ENCODE measurements at regions not wholly inside any gene's neighbourhood (a gene's known extent, or its start where the extent isn't known, plus 50 kb on each side); places are given as distances from the start of the nearest gene placed in this dataset.

DNA sequence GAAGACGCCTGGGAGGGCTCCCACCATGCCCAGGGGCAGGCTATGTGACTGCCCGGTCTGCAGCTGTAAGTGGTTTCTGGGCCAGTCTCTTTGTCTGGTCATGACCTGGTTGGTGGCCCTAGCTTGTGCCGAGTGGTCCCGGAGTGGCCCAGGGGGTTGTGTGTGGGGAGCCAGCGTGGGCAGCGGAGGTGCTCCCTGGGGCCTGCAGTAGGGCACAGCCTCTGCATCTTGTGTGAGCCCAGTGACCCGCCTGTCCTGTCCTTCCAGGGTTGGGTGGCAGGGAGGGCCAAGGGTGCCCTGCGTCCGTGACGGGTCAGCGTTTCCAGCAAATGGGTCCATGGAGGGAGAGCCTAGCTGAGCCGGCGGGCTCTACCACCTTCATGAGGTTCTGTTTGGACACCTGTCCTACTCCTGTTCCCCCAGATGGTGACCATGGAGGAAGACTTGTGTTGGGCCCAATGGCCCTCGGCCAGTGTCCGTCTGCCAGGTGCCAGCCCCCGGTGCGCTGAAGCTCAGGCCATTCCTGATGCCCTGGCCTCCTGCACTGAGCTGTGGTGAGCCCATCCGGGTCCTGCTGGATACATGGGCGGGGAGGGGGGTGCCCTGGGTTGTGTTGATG lies 215.4 kb downstream of the SNRPN start:
- H3K4me1 ChIP-seq, result no peaks in the 10 kb centered on the region
- no peaks in the 10 kb centered on the region for H3K9me3 ChIP-seq
- H3K36me3 ChIP-seq, result no peaks in the 10 kb centered on the region
- H3K27me3 ChIP-seq, result no peaks in the 10 kb centered on the region
- H3K27ac ChIP-seq, result no peak overlapping the region
- DNase-seq, result peak; percentile 12 to 36 (median 29)
- TF ChIP-seq, protein P1, sequence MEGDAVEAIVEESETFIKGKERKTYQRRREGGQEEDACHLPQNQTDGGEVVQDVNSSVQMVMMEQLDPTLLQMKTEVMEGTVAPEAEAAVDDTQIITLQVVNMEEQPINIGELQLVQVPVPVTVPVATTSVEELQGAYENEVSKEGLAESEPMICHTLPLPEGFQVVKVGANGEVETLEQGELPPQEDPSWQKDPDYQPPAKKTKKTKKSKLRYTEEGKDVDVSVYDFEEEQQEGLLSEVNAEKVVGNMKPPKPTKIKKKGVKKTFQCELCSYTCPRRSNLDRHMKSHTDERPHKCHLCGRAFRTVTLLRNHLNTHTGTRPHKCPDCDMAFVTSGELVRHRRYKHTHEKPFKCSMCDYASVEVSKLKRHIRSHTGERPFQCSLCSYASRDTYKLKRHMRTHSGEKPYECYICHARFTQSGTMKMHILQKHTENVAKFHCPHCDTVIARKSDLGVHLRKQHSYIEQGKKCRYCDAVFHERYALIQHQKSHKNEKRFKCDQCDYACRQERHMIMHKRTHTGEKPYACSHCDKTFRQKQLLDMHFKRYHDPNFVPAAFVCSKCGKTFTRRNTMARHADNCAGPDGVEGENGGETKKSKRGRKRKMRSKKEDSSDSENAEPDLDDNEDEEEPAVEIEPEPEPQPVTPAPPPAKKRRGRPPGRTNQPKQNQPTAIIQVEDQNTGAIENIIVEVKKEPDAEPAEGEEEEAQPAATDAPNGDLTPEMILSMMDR (IDR thresholded peaks at IDR 0.05), result no peak
- TF ChIP-seq POLR2A (IDR thresholded peaks at IDR 0.05), result no peak
- ATAC-seq, result peak in 1 of 4 donors; percentile 30
- 50% methylated on average over 3 of the region's 19 CpGs for WGBS (ENCODE audit: insufficient coverage, low coverage, low lambda C conversion rate, missing lambda C conversion rate)
- intact Hi-C loops (cut with DNase I), result no loop called here
- H3K4me3 ChIP-seq, result no peak overlapping the region

DNA sequence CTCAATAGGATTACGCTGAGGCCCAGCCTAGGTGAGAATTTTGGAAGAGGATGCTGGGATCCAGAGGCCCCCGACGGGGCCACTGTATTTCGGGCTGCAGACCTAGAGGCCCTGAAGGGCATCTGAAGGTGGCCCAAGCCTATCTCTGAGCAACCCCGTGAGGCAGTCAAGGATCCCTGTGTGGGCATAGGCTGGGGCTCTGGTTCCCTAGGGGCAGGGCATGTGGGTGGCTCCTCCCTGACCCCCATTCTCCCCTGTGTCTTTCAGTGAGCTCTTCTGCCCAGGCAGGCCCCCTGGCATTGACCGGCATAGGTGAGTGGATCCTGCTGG lies 216.0 kb downstream of the SNRPN start:
- H3K27me3 ChIP-seq, result no peaks in the 10 kb centered on the region
- DNase-seq, result peak in 2 of 3 donors; percentile 1 to 27
- H3K9me3 ChIP-seq, result no peaks in the 10 kb centered on the region
- H3K36me3 ChIP-seq, result no peaks in the 10 kb centered on the region
- intact Hi-C loops (cut with DNase I), result no loop called here
- H3K4me3 ChIP-seq, result no peak overlapping the region
- peak in 1 of 4 donors; percentile 11 for ATAC-seq
- no peak overlapping the region for H3K27ac ChIP-seq
- TF ChIP-seq, protein P1 (IDR thresholded peaks at IDR 0.05), result no peak
- no peak for TF ChIP-seq POLR2A (IDR thresholded peaks at IDR 0.05)
- WGBS (ENCODE audit: insufficient coverage, low coverage, low lambda C conversion rate, missing lambda C conversion rate), result 86% methylated on average over 1 of the region's 6 CpGs
- H3K4me1 ChIP-seq, result no peaks in the 10 kb centered on the region

DNA sequence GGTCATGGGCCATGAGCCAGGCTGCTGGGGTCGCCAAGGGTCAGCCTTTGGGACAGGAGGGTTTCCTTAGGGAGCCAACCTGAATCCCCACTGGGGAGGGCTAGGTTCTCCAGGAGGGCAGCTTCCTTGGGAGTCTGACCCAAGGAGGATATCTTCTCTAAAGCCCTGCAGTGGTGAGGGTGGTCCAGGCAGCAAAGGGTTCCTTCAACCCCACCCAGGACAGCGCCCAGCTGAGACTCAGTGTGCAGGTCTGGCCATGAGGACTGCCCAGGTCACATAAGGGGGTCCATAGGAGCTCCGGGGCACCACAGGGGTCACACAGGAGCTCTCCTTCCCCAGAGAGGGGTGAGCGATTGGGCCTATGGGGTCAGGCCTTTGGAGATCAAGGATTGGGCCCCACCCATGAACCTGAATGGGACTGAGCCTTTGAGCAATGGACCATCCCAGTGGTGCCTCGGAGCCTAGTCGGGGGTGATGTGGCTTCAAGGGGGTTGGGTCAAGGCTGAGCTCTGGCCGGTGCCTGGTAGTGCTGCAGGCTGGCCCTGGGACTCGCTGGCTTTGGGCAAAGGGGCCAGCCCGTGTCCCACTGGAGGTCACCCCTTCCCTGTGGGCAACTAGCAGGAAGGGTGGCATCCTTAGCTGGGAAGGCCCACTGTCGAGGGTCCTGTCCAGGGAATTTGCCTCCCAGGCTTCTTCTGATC lies 216.5 kb downstream of the SNRPN start:
- Histone ChIP-seq H3K27ac (no peak overlapping the region), H3K9me3 (no peaks in the 10 kb centered on the region), H3K4me3 (no peak overlapping the region), H3K27me3 (no peaks in the 10 kb centered on the region), H3K4me1 (no peaks in the 10 kb centered on the region), H3K36me3 (no peaks in the 10 kb centered on the region)
- DNase-seq (peak; percentile 11 to 34 (median 31)), ATAC-seq (peak in 1 of 4 donors; percentile 19)
- no CpG with 5 or more reads among the region's 10 CpGs for WGBS (ENCODE audit: insufficient coverage, low coverage, low lambda C conversion rate, missing lambda C conversion rate)
- intact Hi-C loops (cut with DNase I), result no loop called here
- TF ChIP-seq, protein P1 (IDR thresholded peaks at IDR 0.05), result no peak
- TF ChIP-seq POLR2A (IDR thresholded peaks at IDR 0.05), result no peak

DNA sequence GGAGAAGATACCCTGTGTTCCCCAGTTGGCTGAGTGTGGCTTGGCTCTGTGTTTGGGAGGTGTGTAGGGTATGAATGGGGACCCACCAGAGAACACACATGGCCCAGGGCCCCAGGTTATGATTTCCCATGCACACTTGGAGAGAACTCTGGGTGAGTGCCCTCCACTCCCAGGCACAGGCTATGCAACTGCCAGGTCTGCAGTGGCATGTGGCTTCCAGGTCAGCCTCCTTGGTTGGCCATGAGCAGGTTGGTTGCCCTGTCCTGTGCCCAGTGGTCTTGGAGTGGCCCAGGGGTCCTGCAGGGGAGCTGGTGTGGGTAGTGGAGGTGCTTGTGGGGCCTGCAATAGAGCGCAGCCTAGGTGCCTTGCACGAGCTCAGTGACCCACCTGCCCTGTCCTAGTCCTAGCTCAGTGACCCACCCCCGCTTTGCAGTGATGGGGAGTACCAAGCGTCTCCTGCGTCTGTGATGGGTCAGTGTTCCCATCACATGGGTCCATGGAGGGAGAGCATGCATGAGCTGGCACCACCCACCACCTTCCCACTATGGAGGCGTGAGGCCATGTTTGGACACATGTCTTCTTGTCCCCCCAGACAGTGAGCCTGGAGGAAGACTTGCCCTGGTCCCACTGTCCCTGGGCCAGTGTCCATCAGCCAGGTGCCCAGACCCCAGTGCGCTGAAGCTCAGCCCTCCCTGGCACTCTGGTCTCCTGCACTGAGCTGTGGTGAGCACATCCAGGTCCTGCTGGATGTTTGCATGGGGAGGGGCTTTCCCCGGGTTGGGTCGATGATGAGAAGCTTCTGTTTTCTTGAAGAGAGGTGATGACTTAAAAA lies 217.3 kb downstream of the SNRPN start:
- Histone ChIP-seq H3K27me3 (no peaks in the 10 kb centered on the region), H3K4me1 (no peaks in the 10 kb centered on the region), H3K4me3 (no peak overlapping the region), H3K36me3 (no peaks in the 10 kb centered on the region), H3K9me3 (no peaks in the 10 kb centered on the region), H3K27ac (no peak overlapping the region)
- WGBS (ENCODE audit: insufficient coverage, low coverage, low lambda C conversion rate, missing lambda C conversion rate), result 100% methylated on average over 1 of the region's 9 CpGs
- ATAC-seq, result no peak
- TF ChIP-seq, protein P1 (IDR thresholded peaks at IDR 0.05), result no peak
- no peak for TF ChIP-seq POLR2A (IDR thresholded peaks at IDR 0.05)
- DNase-seq, result peak in 2 of 3 donors; percentile 4 to 33
- intact Hi-C loops (cut with DNase I), result no loop called here

Measured in right lobe of liver (tissue), 6 donors.